Ovary (tissue), 3 donors: ENCODE measurements at regions not wholly inside any gene's neighbourhood (a gene's known extent, or its start where the extent isn't known, plus 50 kb on each side); places are given as distances from the start of the nearest gene placed in this dataset.

Experiments
- EP300 ChIP-seq: sonication (generic); formaldehyde crosslinking; IDR thresholded peaks from one replicate; pipeline ENCODE4 v1.6.1; 2017; ENCODE audit warnings: antibody characterized with exemption
- TF ChIP-seq, protein P1 (sequence below), 3 donors: fragments of 450-650 bp in 2 of 3; fragments of 200-600 bp in 1 of 3; IDR thresholded peaks; one replicate each; pipeline versions ENCODE4 v1.5.1 to v1.8.0; 2016 to 2022; ENCODE audit warnings: antibody characterized with exemption in 3 of 3, mild to moderate bottlenecking in 1 of 3
- donor health status: DM: no; HTN: no; CAD: no.

DNA sequence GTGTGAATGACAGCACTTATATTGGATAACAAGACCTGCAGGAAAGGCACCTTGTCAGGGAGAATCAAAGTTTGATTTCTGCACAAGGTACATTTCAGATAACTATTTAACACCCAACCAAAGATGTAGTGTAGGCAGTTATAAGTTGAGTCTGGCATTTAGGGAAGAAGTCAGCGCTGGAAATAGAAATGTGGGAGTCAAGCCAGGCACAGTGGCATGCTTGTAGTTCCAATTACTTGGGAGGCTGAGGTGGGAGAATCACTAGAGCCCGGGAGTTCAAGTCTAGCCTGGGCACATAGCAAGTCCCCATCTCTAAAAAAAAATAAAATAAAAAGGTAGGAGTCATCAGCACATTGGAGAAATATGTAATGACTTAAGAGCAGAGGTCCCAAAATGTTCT lies 295.1 kb downstream of the ZNF674 start:
- TF ChIP-seq, protein P1, sequence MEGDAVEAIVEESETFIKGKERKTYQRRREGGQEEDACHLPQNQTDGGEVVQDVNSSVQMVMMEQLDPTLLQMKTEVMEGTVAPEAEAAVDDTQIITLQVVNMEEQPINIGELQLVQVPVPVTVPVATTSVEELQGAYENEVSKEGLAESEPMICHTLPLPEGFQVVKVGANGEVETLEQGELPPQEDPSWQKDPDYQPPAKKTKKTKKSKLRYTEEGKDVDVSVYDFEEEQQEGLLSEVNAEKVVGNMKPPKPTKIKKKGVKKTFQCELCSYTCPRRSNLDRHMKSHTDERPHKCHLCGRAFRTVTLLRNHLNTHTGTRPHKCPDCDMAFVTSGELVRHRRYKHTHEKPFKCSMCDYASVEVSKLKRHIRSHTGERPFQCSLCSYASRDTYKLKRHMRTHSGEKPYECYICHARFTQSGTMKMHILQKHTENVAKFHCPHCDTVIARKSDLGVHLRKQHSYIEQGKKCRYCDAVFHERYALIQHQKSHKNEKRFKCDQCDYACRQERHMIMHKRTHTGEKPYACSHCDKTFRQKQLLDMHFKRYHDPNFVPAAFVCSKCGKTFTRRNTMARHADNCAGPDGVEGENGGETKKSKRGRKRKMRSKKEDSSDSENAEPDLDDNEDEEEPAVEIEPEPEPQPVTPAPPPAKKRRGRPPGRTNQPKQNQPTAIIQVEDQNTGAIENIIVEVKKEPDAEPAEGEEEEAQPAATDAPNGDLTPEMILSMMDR (IDR thresholded peaks at IDR 0.05), result no peak
- TF ChIP-seq EP300, result no peak
